ENCODE measurements at regions not wholly inside any gene's neighbourhood (a gene's known extent, or its start where the extent isn't known, plus 50 kb on each side); places are given as distances from the start of the nearest gene placed in this dataset.

GRCh38 chr15:60272623-60273022 is 125.2 kb downstream of the ANXA2 start:
- no peaks in the 10 kb centered on the region for H3K36me3 ChIP-seq (replicated peaks; ENCODE audit: insufficient read depth, low read length)
- no peak overlapping the region for H3K4me3 ChIP-seq (ENCODE audit: low read length)
- no peak overlapping the region for H3K4me2 ChIP-seq (ENCODE audit: low read depth, low read length)
- no peak overlapping the region for H3K9ac ChIP-seq (ENCODE audit: low read length)
- TF ChIP-seq CTCF (IDR thresholded peaks at IDR 0.05; ENCODE audit: low read length) (no peak), EZH2 (optimal IDR thresholded peaks at IDR 0.05; ENCODE audit: low read depth, low read length) (no peak), EZH2phosphoT487 (IDR thresholded peaks at IDR 0.05; ENCODE audit: low read length) (no peak)
- no peaks in the 10 kb centered on the region for H3F3A ChIP-seq (ENCODE audit: insufficient read depth, low read length)
- no peak overlapping the region for H3K27ac ChIP-seq (ENCODE audit: low read length)
- no peak for DNase-seq
- H3K27me3 ChIP-seq (replicated peaks; ENCODE audit: insufficient read depth, low read length) = no peaks in the 10 kb centered on the region
- no peaks in the 10 kb centered on the region for H3K4me1 ChIP-seq (ENCODE audit: low read length)
- H3K79me2 ChIP-seq (ENCODE audit: low read length) = no peaks in the 10 kb centered on the region
- H3K9me3 ChIP-seq (replicated peaks; ENCODE audit: insufficient read depth, low read length) = no peaks in the 10 kb centered on the region; the same call in 1 of the 2 replicates
- no peaks in the 10 kb centered on the region for H3K9me2 ChIP-seq (replicated peaks; ENCODE audit: insufficient read depth, low read length)
- H2AFZ ChIP-seq (ENCODE audit: low read length) = no peak overlapping the region
- H4K20me1 ChIP-seq (ENCODE audit: insufficient read depth, low read length) = no peaks in the 10 kb centered on the region

GRCh38 chr15:60275624-60276023 is 122.2 kb downstream of the ANXA2 start:
- Histone ChIP-seq H3K4me1 (ENCODE audit: low read length) (no peaks in the 10 kb centered on the region), H4K20me1 (ENCODE audit: insufficient read depth, low read length) (no peaks in the 10 kb centered on the region), H3K79me2 (ENCODE audit: low read length) (no peaks in the 10 kb centered on the region), H3K27ac (ENCODE audit: low read length) (no peak overlapping the region), H3K9ac (ENCODE audit: low read length) (no peak overlapping the region), H2AFZ (ENCODE audit: low read length) (no peak overlapping the region), H3K9me3 (replicated peaks; ENCODE audit: insufficient read depth, low read length) (no peaks in the 10 kb centered on the region; the same call in 1 of the 2 replicates), H3K4me2 (ENCODE audit: low read depth, low read length) (no peak overlapping the region), H3K27me3 (replicated peaks; ENCODE audit: insufficient read depth, low read length) (no peaks in the 10 kb centered on the region), H3K9me2 (replicated peaks; ENCODE audit: insufficient read depth, low read length) (no peaks in the 10 kb centered on the region), H3K36me3 (replicated peaks; ENCODE audit: insufficient read depth, low read length) (no peaks in the 10 kb centered on the region), H3K4me3 (ENCODE audit: low read length) (no peak overlapping the region), H3F3A (ENCODE audit: insufficient read depth, low read length) (no peaks in the 10 kb centered on the region)
- TF ChIP-seq EZH2phosphoT487 (IDR thresholded peaks at IDR 0.05; ENCODE audit: low read length) = no peak
- TF ChIP-seq EZH2 (optimal IDR thresholded peaks at IDR 0.05; ENCODE audit: low read depth, low read length) = no peak
- no peak for DNase-seq

- H3K4me2 ChIP-seq (ENCODE audit: low read depth, low read length) = no peak overlapping the region
- no peaks in the 10 kb centered on the region for H3F3A ChIP-seq (ENCODE audit: insufficient read depth, low read length)
- H3K27me3 ChIP-seq (replicated peaks; ENCODE audit: insufficient read depth, low read length) = no peaks in the 10 kb centered on the region
- no peaks in the 10 kb centered on the region for H3K79me2 ChIP-seq (ENCODE audit: low read length)
- H3K9ac ChIP-seq (ENCODE audit: low read length) = no peak overlapping the region
- no peaks in the 10 kb centered on the region for H3K4me1 ChIP-seq (ENCODE audit: low read length)
- H3K9me3 ChIP-seq (replicated peaks; ENCODE audit: insufficient read depth, low read length) = no peaks in the 10 kb centered on the region; the same call in 1 of the 2 replicates
- no peaks in the 10 kb centered on the region for H3K36me3 ChIP-seq (replicated peaks; ENCODE audit: insufficient read depth, low read length)
- TF ChIP-seq EZH2phosphoT487 (IDR thresholded peaks at IDR 0.05; ENCODE audit: low read length) (no peak), CTCF (IDR thresholded peaks at IDR 0.05; ENCODE audit: low read length) (no peak), EZH2 (optimal IDR thresholded peaks at IDR 0.05; ENCODE audit: low read depth, low read length) (no peak)
- H3K9me2 ChIP-seq (replicated peaks; ENCODE audit: insufficient read depth, low read length) = no peaks in the 10 kb centered on the region
- H3K4me3 ChIP-seq (ENCODE audit: low read length) = no peak overlapping the region
- H3K27ac ChIP-seq (ENCODE audit: low read length) = no peak overlapping the region
- no peak overlapping the region for H2AFZ ChIP-seq (ENCODE audit: low read length)
- no peak for DNase-seq
- H4K20me1 ChIP-seq (ENCODE audit: insufficient read depth, low read length) = no peaks in the 10 kb centered on the region
These were observed 118.9 kb downstream of the ANXA2 start for GRCh38 chr15:60278879-60279278.

GRCh38 chr15:60280259-60280658 is 117.5 kb downstream of the ANXA2 start:
- Histone ChIP-seq H3K4me3 (ENCODE audit: low read length) (no peak overlapping the region), H3K79me2 (ENCODE audit: low read length) (no peaks in the 10 kb centered on the region), H3F3A (ENCODE audit: insufficient read depth, low read length) (no peaks in the 10 kb centered on the region), H3K9me2 (replicated peaks; ENCODE audit: insufficient read depth, low read length) (no peaks in the 10 kb centered on the region), H3K27me3 (replicated peaks; ENCODE audit: insufficient read depth, low read length) (no peaks in the 10 kb centered on the region), H2AFZ (ENCODE audit: low read length) (no peak overlapping the region), H3K4me1 (ENCODE audit: low read length) (no peaks in the 10 kb centered on the region), H3K27ac (ENCODE audit: low read length) (no peak overlapping the region), H3K36me3 (replicated peaks; ENCODE audit: insufficient read depth, low read length) (no peaks in the 10 kb centered on the region), H4K20me1 (ENCODE audit: insufficient read depth, low read length) (no peaks in the 10 kb centered on the region), H3K9ac (ENCODE audit: low read length) (no peak overlapping the region), H3K9me3 (replicated peaks; ENCODE audit: insufficient read depth, low read length) (no peaks in the 10 kb centered on the region; the same call in 1 of the 2 replicates), H3K4me2 (ENCODE audit: low read depth, low read length) (no peak overlapping the region)
- TF ChIP-seq EZH2 (optimal IDR thresholded peaks at IDR 0.05; ENCODE audit: low read depth, low read length) (no peak), EZH2phosphoT487 (IDR thresholded peaks at IDR 0.05; ENCODE audit: low read length) (no peak), CTCF (IDR thresholded peaks at IDR 0.05; ENCODE audit: low read length) (no peak)
- no peak for DNase-seq

Measured in MM.1S (cell line).